ENCODE measurements at regions not wholly inside any gene's neighbourhood (a gene's known extent, or its start where the extent isn't known, plus 50 kb on each side); places are given as distances from the start of the nearest gene placed in this dataset.

GRCh38 chr9:26755476-26755875 is 137.1 kb downstream of the CAAP1 start:
- TF ChIP-seq, protein P1, sequence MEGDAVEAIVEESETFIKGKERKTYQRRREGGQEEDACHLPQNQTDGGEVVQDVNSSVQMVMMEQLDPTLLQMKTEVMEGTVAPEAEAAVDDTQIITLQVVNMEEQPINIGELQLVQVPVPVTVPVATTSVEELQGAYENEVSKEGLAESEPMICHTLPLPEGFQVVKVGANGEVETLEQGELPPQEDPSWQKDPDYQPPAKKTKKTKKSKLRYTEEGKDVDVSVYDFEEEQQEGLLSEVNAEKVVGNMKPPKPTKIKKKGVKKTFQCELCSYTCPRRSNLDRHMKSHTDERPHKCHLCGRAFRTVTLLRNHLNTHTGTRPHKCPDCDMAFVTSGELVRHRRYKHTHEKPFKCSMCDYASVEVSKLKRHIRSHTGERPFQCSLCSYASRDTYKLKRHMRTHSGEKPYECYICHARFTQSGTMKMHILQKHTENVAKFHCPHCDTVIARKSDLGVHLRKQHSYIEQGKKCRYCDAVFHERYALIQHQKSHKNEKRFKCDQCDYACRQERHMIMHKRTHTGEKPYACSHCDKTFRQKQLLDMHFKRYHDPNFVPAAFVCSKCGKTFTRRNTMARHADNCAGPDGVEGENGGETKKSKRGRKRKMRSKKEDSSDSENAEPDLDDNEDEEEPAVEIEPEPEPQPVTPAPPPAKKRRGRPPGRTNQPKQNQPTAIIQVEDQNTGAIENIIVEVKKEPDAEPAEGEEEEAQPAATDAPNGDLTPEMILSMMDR (IDR thresholded peaks at IDR 0.05; ENCODE audit: unreplicated experiment) = no peak
- DNase-seq (ENCODE audit: unreplicated experiment) = no peak
- POLR2A ChIA-PET = interaction anchor here (0.6 kb wide), 1 partner anchor 868 kb away, joined by 3 read pairs; no protein-coding TSS in a partner anchor
- no peak overlapping the region for H3K27ac Mint-ChIP-seq (ENCODE audit: low read depth, unreplicated experiment)
- H3K36me3 Mint-ChIP-seq (ENCODE audit: insufficient read depth, unreplicated experiment) = no peaks in the 10 kb centered on the region
- CTCF ChIA-PET = interaction anchor here (0.6 kb wide), 1 partner anchor 24 kb away, joined by 3 read pairs; no protein-coding TSS in a partner anchor
- intact Hi-C loops (cut with micrococcal nuclease) = no loop called here
- H3K9me3 Mint-ChIP-seq (ENCODE audit: unreplicated experiment) = no peaks in the 10 kb centered on the region
- no peaks in the 10 kb centered on the region for H3K4me1 Mint-ChIP-seq (ENCODE audit: insufficient read depth, unreplicated experiment)
- no peaks in the 10 kb centered on the region for H3K27me3 Mint-ChIP-seq (ENCODE audit: insufficient read depth, unreplicated experiment)
- H3K4me3 Mint-ChIP-seq (ENCODE audit: unreplicated experiment) = no peak overlapping the region
- no TSS peak for BruUV-seq (replicated peaks)

DNA sequence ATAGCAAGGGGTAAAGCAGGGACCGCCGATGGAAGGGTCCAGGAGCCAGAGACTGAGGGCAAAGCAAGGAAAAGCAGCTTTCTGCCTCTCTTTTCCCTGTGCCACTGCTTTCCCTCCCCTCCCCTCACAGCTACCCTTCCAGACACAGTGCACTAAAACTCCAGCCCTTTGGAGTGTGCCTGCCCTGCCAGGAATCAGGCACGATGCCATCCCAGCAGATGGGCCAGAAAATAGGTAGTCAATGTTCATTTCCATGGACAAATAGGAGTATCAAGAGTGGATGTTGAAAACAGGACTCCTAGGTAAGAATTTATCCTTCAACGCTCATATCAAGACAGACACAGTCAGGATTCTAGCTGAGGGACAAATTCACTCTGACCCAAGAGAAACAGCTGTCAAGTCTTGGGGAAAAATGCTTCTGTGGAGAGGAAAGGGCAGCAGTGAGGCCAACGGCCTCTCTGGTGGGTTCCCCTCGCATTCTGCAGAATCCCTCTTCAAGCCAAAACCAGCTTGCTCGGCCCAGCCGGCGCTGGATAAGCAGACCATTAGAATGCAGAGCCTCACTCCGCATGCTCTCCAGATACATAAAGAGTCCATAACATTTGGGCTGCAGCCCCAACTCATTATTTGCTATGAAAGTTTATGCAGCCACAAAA is 138.0 kb downstream of the CAAP1 start:
- intact Hi-C loops (cut with micrococcal nuclease) = no loop called here

DNA sequence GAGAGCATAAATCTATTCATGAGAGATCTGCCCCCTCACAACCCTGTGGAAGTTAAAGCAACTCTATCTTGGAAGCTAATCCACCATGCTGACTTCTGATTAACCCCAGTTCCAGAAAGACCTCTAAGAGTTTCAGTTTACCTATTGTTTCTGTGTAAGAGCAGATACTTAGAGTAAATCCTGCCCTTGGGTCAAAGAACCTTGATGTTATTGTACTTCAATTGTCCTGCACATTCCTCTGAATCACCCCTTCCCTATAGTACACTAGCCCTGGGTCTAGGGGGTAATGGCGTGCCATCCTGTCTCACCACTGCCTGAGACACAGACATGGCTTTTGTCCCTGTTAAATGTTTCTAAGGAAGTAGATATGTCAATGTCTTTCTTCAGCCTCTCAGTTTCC is 138.6 kb downstream of the CAAP1 start:
- intact Hi-C loops (cut with micrococcal nuclease) = no loop called here
- no peaks in the 10 kb centered on the region for H3K36me3 Mint-ChIP-seq (ENCODE audit: insufficient read depth, unreplicated experiment)
- ChIA-PET CTCF (interaction anchor here (0.7 to 1.7 kb wide), 3 partner anchors 98 to 1672 kb away, joined by 3 to 5 read pairs (median 3); no protein-coding TSS in a partner anchor), POLR2A (no interaction called here)
- H3K27me3 Mint-ChIP-seq (ENCODE audit: insufficient read depth, unreplicated experiment) = no peaks in the 10 kb centered on the region
- no peaks in the 10 kb centered on the region for H3K4me1 Mint-ChIP-seq (ENCODE audit: insufficient read depth, unreplicated experiment)
- H3K9me3 Mint-ChIP-seq (ENCODE audit: unreplicated experiment) = no peaks in the 10 kb centered on the region
- TF ChIP-seq, protein P1 (IDR thresholded peaks at IDR 0.05; ENCODE audit: unreplicated experiment) = no peak
- no TSS peak for BruUV-seq (replicated peaks)
- DNase-seq (ENCODE audit: unreplicated experiment) = no peak
- H3K27ac Mint-ChIP-seq (ENCODE audit: low read depth, unreplicated experiment) = no peak overlapping the region
- H3K4me3 Mint-ChIP-seq (ENCODE audit: unreplicated experiment) = no peak overlapping the region

More for the DNA sequence above, 138.0 kb downstream of the CAAP1 start:
- H3K4me1 Mint-ChIP-seq (ENCODE audit: insufficient read depth, unreplicated experiment) = no peaks in the 10 kb centered on the region
- no peak overlapping the region for H3K4me3 Mint-ChIP-seq (ENCODE audit: unreplicated experiment)
- TF ChIP-seq, protein P1 (IDR thresholded peaks at IDR 0.05; ENCODE audit: unreplicated experiment) = no peak
- DNase-seq (ENCODE audit: unreplicated experiment) = no peak
- no peaks in the 10 kb centered on the region for H3K27me3 Mint-ChIP-seq (ENCODE audit: insufficient read depth, unreplicated experiment)
- no peaks in the 10 kb centered on the region for H3K36me3 Mint-ChIP-seq (ENCODE audit: insufficient read depth, unreplicated experiment)
- ChIA-PET CTCF (interaction anchor here (0.6 to 0.7 kb wide), 3 partner anchors 46 to 103 kb away, joined by 3 read pairs; no protein-coding TSS in a partner anchor), POLR2A (interaction anchor here (0.6 kb wide), 1 partner anchor 868 kb away, joined by 3 read pairs; no protein-coding TSS in a partner anchor)
- BruUV-seq (replicated peaks) = no TSS peak
- H3K9me3 Mint-ChIP-seq (ENCODE audit: unreplicated experiment) = no peaks in the 10 kb centered on the region
- H3K27ac Mint-ChIP-seq (ENCODE audit: low read depth, unreplicated experiment) = no peak overlapping the region

- Mint-ChIP-seq H3K27ac (ENCODE audit: low read depth, unreplicated experiment) (no peak overlapping the region), H3K27me3 (ENCODE audit: insufficient read depth, unreplicated experiment) (no peaks in the 10 kb centered on the region), H3K4me3 (ENCODE audit: unreplicated experiment) (no peak overlapping the region), H3K36me3 (ENCODE audit: insufficient read depth, unreplicated experiment) (no peaks in the 10 kb centered on the region), H3K4me1 (ENCODE audit: insufficient read depth, unreplicated experiment) (peaks cover 9% of the 10 kb centered on the region), H3K9me3 (ENCODE audit: unreplicated experiment) (no peaks in the 10 kb centered on the region)
- TF ChIP-seq, protein P1 (IDR thresholded peaks at IDR 0.05; ENCODE audit: unreplicated experiment) = no peak
- BruUV-seq (replicated peaks) = no TSS peak
- POLR2A ChIA-PET = interaction anchor here (0.9 kb wide), 1 partner anchor 19 kb away, joined by 3 read pairs; no protein-coding TSS in a partner anchor
- intact Hi-C loops (cut with micrococcal nuclease) = no loop called here
- CTCF ChIA-PET = no interaction called here
- DNase-seq (ENCODE audit: unreplicated experiment) = no peak
These were observed 142.4 kb downstream of the CAAP1 start for GRCh38 chr9:26750162-26750561.

Data from MCF 10A (cell line).